ENCODE measurements at regions not wholly inside any gene's neighbourhood (a gene's known extent, or its start where the extent isn't known, plus 50 kb on each side); places are given as distances from the start of the nearest gene placed in this dataset.

DNA sequence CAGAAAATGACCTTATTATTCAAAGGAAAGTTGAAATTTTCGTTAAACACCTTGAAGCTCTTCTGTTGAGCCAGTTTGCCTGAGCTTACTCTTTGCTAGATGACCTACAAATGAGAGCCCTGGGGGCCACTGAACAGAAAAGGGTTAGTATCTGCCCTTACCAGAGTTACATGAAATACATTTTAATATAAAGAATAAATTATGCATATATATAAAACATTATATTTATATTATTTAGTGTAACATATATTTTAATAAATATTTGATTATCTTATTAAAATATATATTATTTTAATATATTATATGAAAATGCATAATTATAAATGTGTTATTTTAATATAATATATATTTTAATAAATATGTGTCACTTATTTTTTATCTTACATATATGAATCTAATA, 628.4 kb upstream of the TPK1 start:
- 94% methylated on average over 1 of the region's 1 CpG; no CpG with 5 or more reads in 1 of the 2 experiments for WGBS, 2 experiments (ENCODE audit: extremely low coverage in 1 of 2, insufficient coverage in 1 of 2, insufficient read length in 1 of 2, insufficient replicate concordance in 2 of 2, low coverage in 1 of 2, low lambda C conversion rate in 2 of 2, missing lambda C conversion rate in 1 of 2)
- Histone ChIP-seq H3K18ac (ENCODE audit: extremely low read depth, low read length) (no peak overlapping the region), H4K5ac (ENCODE audit: insufficient read length, low read depth, low read length) (no peak overlapping the region), H3K9ac (replicated peaks in 1 of 4; ENCODE audit: extremely low read depth in 1 of 4, low read depth in 3 of 4, low read length in 3 of 4) (no peak overlapping the region), H3K23ac (ENCODE audit: insufficient read length) (no peak overlapping the region), H4K91ac (replicated peaks; ENCODE audit: insufficient read length, low read length) (no peak overlapping the region), H3K23me2 (ENCODE audit: low read depth, low read length) (no peaks in the 10 kb centered on the region), H3K27ac (ENCODE audit: low read depth, low read length) (no peak overlapping the region), H3K27me3 (replicated peaks in 1 of 4; ENCODE audit: control insufficient read depth in 3 of 4, extremely low read depth in 1 of 4, insufficient read depth in 3 of 4, low read length in 3 of 4) (no peaks in the 10 kb centered on the region), H3K9me3 (ENCODE audit: insufficient read depth in 2 of 2, low read depth in 1 of 2, low read length in 1 of 2) (peaks cover 0 to 3% of the 10 kb centered on the region in 2 experiments; a peak in 2 of 4 replicates), H2BK20ac (ENCODE audit: low read length) (no peak overlapping the region), H2AK5ac (ENCODE audit: low read depth, low read length) (no peak overlapping the region), H2AFZ (ENCODE audit: low read length) (no peak overlapping the region), H2BK120ac (replicated peaks; ENCODE audit: low read depth, low read length) (no peak overlapping the region), H3K4me2 (ENCODE audit: insufficient read depth in 1 of 2, low read depth in 2 of 2, low read length in 2 of 2) (no peak overlapping the region), H3K14ac (ENCODE audit: insufficient read length) (no peak overlapping the region), H2BK12ac (ENCODE audit: low read depth, low read length) (no peak overlapping the region), H3K4me1 (replicated peaks in 1 of 4; ENCODE audit: control insufficient read depth in 3 of 4, insufficient read depth in 4 of 4, low read length in 3 of 4) (no peaks in the 10 kb centered on the region), H2BK5ac (ENCODE audit: low read depth, low read length) (no peak overlapping the region), H2BK15ac (ENCODE audit: low read length) (no peak overlapping the region), H3K4me3 (ENCODE audit: extremely low read depth in 1 of 4, insufficient read depth in 2 of 4, low read depth in 3 of 4, low read length in 4 of 4) (no peak overlapping the region), H3K79me2 (ENCODE audit: control insufficient read depth in 1 of 2, insufficient read depth in 2 of 2, low read length in 2 of 2) (no peaks in the 10 kb centered on the region), H4K20me1 (replicated peaks in 1 of 2; ENCODE audit: control insufficient read depth in 1 of 2, insufficient read depth in 2 of 2, low read length in 2 of 2) (no peaks in the 10 kb centered on the region), H3K4ac (replicated peaks; ENCODE audit: insufficient read length, low read depth, low read length) (no peak overlapping the region), H3K36me3 (ENCODE audit: control insufficient read depth in 2 of 4, insufficient read depth in 4 of 4, low read length in 3 of 4) (no peaks in the 10 kb centered on the region), H3K56ac (replicated peaks; ENCODE audit: insufficient read length, low read depth, low read length) (no peak overlapping the region), H3K79me1 (ENCODE audit: low read depth, low read length) (no peaks in the 10 kb centered on the region), H4K8ac (ENCODE audit: extremely low read depth, insufficient read depth, low read length) (no peak overlapping the region)
- FAIRE-seq, result no peak
- DNase-seq (ENCODE audit: low read depth in 1 of 2, low spot score in 2 of 2), result no peak
- ChIA-PET POLR2A (ENCODE audit: partially characterized antibody) (interaction anchor here (0.5 kb wide), 1 partner anchor 1106 kb away, joined by 4 read pairs; no protein-coding TSS in a partner anchor), CTCF (ENCODE audit: partially characterized antibody) (no interaction called here)
- TF ChIP-seq TBP (IDR thresholded peaks at IDR 0.05; ENCODE audit: low read depth, low read length), result no peak
- TF ChIP-seq, protein P1, sequence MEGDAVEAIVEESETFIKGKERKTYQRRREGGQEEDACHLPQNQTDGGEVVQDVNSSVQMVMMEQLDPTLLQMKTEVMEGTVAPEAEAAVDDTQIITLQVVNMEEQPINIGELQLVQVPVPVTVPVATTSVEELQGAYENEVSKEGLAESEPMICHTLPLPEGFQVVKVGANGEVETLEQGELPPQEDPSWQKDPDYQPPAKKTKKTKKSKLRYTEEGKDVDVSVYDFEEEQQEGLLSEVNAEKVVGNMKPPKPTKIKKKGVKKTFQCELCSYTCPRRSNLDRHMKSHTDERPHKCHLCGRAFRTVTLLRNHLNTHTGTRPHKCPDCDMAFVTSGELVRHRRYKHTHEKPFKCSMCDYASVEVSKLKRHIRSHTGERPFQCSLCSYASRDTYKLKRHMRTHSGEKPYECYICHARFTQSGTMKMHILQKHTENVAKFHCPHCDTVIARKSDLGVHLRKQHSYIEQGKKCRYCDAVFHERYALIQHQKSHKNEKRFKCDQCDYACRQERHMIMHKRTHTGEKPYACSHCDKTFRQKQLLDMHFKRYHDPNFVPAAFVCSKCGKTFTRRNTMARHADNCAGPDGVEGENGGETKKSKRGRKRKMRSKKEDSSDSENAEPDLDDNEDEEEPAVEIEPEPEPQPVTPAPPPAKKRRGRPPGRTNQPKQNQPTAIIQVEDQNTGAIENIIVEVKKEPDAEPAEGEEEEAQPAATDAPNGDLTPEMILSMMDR (IDR thresholded peaks at IDR 0.05; ENCODE audit: control extremely low read depth in 1 of 3, insufficient read depth in 1 of 3, low read depth in 1 of 3, low read length in 3 of 3), result no peak
- TF ChIP-seq SP2 (IDR thresholded peaks at IDR 0.05; ENCODE audit: low read length), result no peak
- TF ChIP-seq GABPA (IDR thresholded peaks at IDR 0.05; ENCODE audit: borderline replicate concordance, insufficient read depth, low read length), result no peak
- no peak for TF ChIP-seq BCL11A (IDR thresholded peaks at IDR 0.05; ENCODE audit: low read depth in 2 of 2, low read length in 2 of 2)
- TF ChIP-seq MAFK (IDR thresholded peaks at IDR 0.05; ENCODE audit: low read depth, low read length), result no peak
- TF ChIP-seq SIN3A (conservative IDR thresholded peaks at IDR 0.05 in 1 of 2, IDR thresholded peaks at IDR 0.05 in 1 of 2; ENCODE audit: low read depth in 1 of 2, low read length in 2 of 2), result no peak
- no peak for TF ChIP-seq KDM5A (IDR thresholded peaks at IDR 0.05; ENCODE audit: low read length)
- TF ChIP-seq POLR2AphosphoS5 (IDR thresholded peaks at IDR 0.05; ENCODE audit: low read depth, low read length), result no peak
- no peak for TF ChIP-seq RAD21 (IDR thresholded peaks at IDR 0.05 in 1 of 2, conservative IDR thresholded peaks at IDR 0.05 in 1 of 2; ENCODE audit: low read depth in 2 of 2, low read length in 2 of 2)
- TF ChIP-seq SP1 (IDR thresholded peaks at IDR 0.05; ENCODE audit: low read depth, low read length), result no peak
